Activated T-helper 1 cell treated with anti-CD3 and anti-CD28 coated beads, Interleukin-12 subunit alpha, Interleukin-12 subunit beta, Interleukin-2, Interleukin-4 antibody, amounts not matched to agents 30 ng/mL and 10 ng/mL and 1 ng/mL, durations not matched to agents 14 hours and 24 hours and 36 hours (primary cell): ENCODE measurements at regions not wholly inside any gene's neighbourhood (a gene's known extent, or its start where the extent isn't known, plus 50 kb on each side); places are given as distances from the start of the nearest gene placed in this dataset.

Experiments
- DNase-seq: peaks from one replicate; pipeline ENCODE4 v3.0.0; 2021; ENCODE audit warnings: low spot score
- H3K27ac Mint-ChIP-seq: one replicate; pipeline ENCODE4 v1.8.0; 2021; ENCODE audit warnings: mild to moderate bottlenecking, mixed read lengths
- H3K27me3 Mint-ChIP-seq: one replicate; pipeline ENCODE4 v1.8.0; 2022; ENCODE audit warnings: mild to moderate bottlenecking, moderate library complexity, mixed read lengths; ENCODE audit not compliant: insufficient read depth
- H3K36me3 Mint-ChIP-seq: one replicate; pipeline ENCODE4 v1.8.0; 2021; ENCODE audit warnings: low read depth, mixed read lengths
- H3K4me1 Mint-ChIP-seq: one replicate; pipeline ENCODE4 v1.8.0; 2021; ENCODE audit warnings: low read depth, mixed read lengths
- H3K4me3 Mint-ChIP-seq: one replicate; pipeline ENCODE4 v1.8.0; 2021; ENCODE audit warnings: mild to moderate bottlenecking, moderate library complexity, mixed read lengths
- H3K9me3 Mint-ChIP-seq: one replicate; pipeline ENCODE4 v1.8.0; 2021; ENCODE audit warnings: mixed read lengths
- intact Hi-C: fragments of 100-400 bp; cut with micrococcal nuclease; formaldehyde crosslinking; loops from one replicate; pipeline ENCODE4 v1.15.1; 2024

DNA sequence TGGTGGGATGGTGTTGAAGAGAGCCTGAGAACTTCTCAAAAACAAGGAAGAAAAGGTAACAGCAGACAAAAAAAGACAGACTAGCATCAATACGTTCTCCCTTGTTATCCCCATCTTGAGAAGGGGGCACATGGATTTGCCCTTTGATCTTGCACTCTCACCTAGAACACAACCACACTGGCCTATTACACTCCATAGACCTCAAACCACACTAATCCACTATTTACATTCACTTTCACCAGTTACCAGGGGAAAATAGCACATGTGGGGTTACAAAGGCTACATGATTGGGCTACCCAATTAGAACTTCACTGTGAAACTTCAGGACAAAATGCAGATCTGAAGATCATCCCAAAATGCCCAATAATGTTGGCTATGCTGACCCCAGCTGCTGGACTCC, 72.6 kb upstream of the SELENOP start:
- Mint-ChIP-seq H3K27me3 (peaks cover 18% of the 10 kb centered on the region), H3K9me3 (no peaks in the 10 kb centered on the region), H3K36me3 (no peaks in the 10 kb centered on the region), H3K4me1 (no peaks in the 10 kb centered on the region), H3K4me3 (no peak overlapping the region), H3K27ac (no peak overlapping the region)
- intact Hi-C loops: loop anchor here (10.0 kb wide), 1 partner anchor 460 kb away; the partner anchor contains the start of gene GHR
- DNase-seq: no peak

DNA sequence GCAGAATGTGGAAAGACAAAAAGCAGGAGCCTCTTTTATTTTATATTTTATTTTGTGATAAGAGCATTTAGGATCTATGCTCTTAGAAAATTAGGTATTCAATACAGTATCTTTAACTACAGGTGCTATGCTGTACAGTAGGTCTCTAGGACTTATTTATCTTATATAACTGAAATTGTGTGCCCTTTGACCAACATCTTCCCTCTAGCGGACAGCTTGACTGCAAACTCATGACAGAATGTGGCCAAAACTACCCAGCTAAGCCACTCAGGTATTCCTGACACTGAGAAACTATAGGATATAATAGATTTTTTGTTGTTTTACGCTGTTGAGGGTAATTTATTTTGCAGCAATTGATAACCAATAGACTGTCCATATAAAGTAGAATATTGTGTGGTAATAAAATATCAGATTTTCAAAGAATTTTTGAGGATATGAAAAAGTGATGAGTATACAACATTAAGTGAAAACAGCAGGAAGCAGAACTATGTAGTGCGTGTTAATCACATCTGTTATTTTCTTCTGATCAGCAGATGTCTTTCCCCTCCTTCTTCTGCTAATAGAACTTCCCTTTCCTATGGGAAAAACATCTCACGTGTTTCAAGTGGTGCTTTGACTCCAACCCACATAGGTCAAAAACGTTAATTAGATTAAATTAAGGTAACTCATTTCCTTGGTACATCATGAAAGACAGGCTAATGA, 69.9 kb upstream of the SELENOP start:
- H3K27ac Mint-ChIP-seq: no peak overlapping the region
- DNase-seq: no peak
- no peak overlapping the region for H3K4me3 Mint-ChIP-seq
- peaks cover 13% of the 10 kb centered on the region for H3K27me3 Mint-ChIP-seq
- peaks cover 4% of the 10 kb centered on the region for H3K4me1 Mint-ChIP-seq
- intact Hi-C loops: loop anchor here (10.0 kb wide), 1 partner anchor 457 kb away; the partner anchor contains the start of gene GHR
- no peaks in the 10 kb centered on the region for H3K36me3 Mint-ChIP-seq
- H3K9me3 Mint-ChIP-seq: no peaks in the 10 kb centered on the region

DNA sequence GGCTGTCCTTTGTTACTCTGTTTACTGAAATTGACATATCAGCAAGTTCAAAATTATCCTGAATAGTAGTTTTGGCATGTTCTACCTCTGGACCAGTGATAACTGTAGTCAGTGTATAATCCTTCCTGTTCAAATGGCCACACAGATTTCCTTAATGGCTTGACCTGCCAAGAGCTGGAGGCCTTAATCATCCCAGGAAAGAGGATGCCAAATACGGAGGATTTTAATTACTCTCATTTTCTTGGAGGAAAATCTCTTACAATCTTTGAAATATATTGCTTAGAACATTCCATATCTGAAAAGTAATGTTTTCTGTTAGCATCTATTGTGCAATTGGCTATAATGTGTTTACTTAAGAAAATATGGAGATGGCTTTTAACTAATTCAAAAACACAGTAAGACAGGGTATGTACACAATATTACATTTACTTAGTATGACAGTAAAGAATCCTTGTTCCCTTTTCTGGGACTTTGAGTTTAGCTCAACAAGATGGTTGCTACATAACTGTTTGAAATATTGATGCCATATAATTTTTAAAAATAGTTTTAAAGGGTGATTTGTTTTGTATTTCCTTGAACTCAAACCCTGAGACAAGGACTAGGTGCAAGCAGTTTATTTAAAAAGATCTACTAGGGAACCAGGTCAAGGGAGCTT, 68.9 kb upstream of the SELENOP start:
- H3K27me3 Mint-ChIP-seq: peaks cover 13% of the 10 kb centered on the region
- intact Hi-C loops: loop anchor here (10.0 kb wide), 1 partner anchor 456 kb away; the partner anchor contains the start of gene GHR

DNA sequence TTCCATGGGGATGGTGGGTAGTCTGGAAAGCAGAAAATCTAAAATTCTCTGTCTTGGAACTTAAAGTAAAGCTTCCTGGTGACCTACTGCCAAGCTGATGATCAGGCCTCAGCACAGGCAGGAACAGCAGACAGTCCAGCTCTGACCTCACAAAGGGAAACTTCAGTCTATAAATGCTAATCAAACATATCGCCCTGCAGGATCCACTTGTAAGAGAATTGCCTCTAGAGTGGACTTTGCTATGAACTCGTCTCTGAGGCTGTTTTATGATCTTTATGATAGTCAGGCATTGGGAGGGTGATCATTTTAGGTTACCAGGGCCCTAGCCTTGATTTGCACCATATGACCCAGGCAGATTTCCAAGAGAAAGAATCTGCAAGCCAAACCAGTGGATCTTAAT, 67.6 kb upstream of the SELENOP start:
- Mint-ChIP-seq H3K9me3 (no peaks in the 10 kb centered on the region), H3K4me1 (peaks cover 12% of the 10 kb centered on the region), H3K27ac (no peak overlapping the region), H3K4me3 (no peak overlapping the region), H3K27me3 (peaks cover 12% of the 10 kb centered on the region), H3K36me3 (no peaks in the 10 kb centered on the region)
- intact Hi-C loops: no loop called here
- DNase-seq: no peak

More for the DNA sequence above, 68.9 kb upstream of the SELENOP start:
- no peak for DNase-seq
- Mint-ChIP-seq H3K9me3 (no peaks in the 10 kb centered on the region), H3K36me3 (no peaks in the 10 kb centered on the region), H3K4me1 (peaks cover 10% of the 10 kb centered on the region), H3K27ac (no peak overlapping the region), H3K4me3 (no peak overlapping the region)

DNA sequence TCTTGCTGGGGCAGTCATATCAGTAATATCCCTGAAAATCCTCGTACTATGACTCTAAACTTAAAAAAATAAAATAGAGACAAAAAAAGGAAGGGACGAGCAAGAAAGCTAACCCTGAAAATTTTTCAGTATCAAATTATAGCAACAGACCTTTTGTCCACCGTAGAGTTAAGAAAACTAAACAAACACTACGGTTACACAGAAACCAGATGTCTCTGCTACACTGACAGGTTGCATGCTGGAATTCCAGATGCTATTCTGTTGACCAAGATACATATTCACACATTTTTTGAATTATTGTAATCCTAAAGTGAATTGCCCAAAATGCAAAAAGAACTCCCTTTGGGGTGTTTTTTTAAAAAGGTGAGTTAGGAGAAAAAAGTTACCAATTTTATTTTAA, 66.9 kb upstream of the SELENOP start:
- Mint-ChIP-seq H3K9me3 (no peaks in the 10 kb centered on the region), H3K4me1 (peaks cover 12% of the 10 kb centered on the region), H3K27ac (no peak overlapping the region), H3K27me3 (peaks cover 8% of the 10 kb centered on the region), H3K36me3 (no peaks in the 10 kb centered on the region), H3K4me3 (no peak overlapping the region)
- intact Hi-C loops: no loop called here
- DNase-seq: no peak

DNA sequence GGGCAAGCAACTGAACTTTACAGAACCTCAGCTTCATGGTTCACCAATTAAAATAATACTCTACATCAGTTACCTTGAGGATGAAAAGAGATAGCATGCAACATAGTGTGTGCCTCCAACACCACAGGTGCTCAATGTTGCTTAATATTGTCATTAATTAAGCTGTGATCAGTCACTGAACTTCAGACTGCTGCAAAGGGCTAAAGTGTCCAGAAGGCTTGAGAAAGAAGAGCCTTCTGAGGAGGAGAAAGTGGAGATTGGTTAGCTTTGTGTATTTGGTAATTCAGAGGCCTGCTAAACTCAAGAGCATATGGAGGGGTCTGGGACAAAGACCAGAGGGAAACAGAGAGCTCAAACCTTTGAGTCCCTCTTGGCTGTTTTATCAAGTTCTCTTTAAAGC, 66.3 kb upstream of the SELENOP start:
- H3K27ac Mint-ChIP-seq: no peak overlapping the region
- H3K4me3 Mint-ChIP-seq: no peak overlapping the region
- H3K4me1 Mint-ChIP-seq: peaks cover 12% of the 10 kb centered on the region
- no peaks in the 10 kb centered on the region for H3K36me3 Mint-ChIP-seq
- intact Hi-C loops: no loop called here
- peaks cover 8% of the 10 kb centered on the region for H3K27me3 Mint-ChIP-seq
- H3K9me3 Mint-ChIP-seq: no peaks in the 10 kb centered on the region
- no peak for DNase-seq

DNA sequence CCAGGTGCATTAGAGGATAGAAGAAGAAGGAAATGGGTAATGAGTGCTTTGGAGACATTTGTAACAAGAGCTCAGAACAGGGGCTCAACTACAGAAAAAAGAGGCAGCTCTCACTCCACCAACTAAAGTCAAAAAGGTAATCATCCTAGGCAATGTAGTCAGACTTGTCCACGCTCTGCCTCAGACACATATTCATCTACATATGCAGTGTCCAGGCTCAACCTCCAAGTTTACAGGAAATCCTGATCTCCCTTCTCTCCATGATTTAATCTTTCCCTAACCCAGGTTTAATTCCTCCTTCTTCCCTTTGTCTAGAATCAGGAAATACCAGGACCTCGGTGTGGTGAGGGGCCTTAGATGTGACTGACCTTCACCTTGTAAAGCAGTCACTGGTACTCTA, 65.7 kb upstream of the SELENOP start:
- intact Hi-C loops: no loop called here
- H3K4me1 Mint-ChIP-seq: peaks cover 12% of the 10 kb centered on the region
- DNase-seq: no peak
- no peaks in the 10 kb centered on the region for H3K9me3 Mint-ChIP-seq
- H3K4me3 Mint-ChIP-seq: no peak overlapping the region
- H3K27ac Mint-ChIP-seq: no peak overlapping the region
- H3K27me3 Mint-ChIP-seq: peaks cover 3% of the 10 kb centered on the region
- H3K36me3 Mint-ChIP-seq: no peaks in the 10 kb centered on the region

DNA sequence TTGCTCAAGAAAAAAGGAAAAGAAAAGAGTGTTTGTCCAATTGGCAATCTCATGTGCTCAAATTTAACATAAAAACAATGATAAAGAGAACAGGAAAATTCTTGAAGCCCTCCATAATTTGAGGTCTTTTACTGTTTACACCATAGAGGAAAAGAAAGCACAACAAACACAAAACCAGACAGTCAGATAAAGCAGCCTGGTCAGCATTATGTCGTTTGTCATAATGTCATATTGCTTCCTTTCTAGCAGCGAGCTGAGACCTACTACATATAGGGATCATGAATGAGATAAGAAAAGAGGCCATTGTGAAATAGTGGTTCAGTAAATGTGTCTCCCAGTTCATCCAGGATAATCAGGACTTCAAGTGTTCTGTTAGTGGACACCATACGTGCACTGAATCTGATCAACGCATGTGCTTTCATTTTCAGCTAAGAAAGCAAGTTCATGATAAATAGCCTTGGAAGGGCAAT, 64.7 kb upstream of the SELENOP start:
- intact Hi-C loops: no loop called here
- no peak for DNase-seq
- Mint-ChIP-seq H3K36me3 (no peaks in the 10 kb centered on the region), H3K27ac (no peak overlapping the region), H3K9me3 (no peaks in the 10 kb centered on the region), H3K27me3 (peaks cover 3% of the 10 kb centered on the region), H3K4me1 (peaks cover 12% of the 10 kb centered on the region), H3K4me3 (no peak overlapping the region)

DNA sequence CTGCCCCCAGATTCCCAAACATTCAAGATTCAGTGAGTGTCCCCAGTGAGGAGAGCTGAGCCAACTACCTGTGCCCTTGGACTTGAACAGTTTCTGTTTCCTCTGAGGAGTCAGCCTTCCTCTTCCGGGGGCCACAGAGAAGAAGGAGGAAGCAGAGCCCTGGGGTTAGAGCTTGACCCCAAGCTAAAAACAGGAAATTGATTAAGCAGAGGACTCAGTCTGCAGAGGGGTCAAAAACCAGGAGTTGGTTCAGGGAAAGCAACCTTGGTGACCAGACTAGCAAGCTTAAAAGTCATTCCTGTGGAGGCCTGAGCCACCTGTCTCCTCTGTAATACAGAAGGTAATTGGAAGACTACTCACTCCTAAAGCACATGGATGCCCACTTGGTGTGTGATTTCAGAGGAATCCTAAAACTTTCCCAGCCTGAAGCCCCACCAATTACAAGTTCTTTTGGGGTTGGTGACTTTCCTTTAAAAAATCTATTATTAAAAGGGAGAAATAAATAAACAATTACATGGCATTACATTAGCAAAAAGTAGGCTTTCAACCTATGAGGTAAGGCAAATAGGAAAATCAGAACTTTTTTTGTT, 64.2 kb upstream of the SELENOP start:
- no peak overlapping the region for H3K27ac Mint-ChIP-seq
- H3K4me3 Mint-ChIP-seq: no peak overlapping the region
- peaks cover 12% of the 10 kb centered on the region for H3K4me1 Mint-ChIP-seq
- intact Hi-C loops: no loop called here
- peaks cover 2% of the 10 kb centered on the region for H3K27me3 Mint-ChIP-seq
- H3K36me3 Mint-ChIP-seq: no peaks in the 10 kb centered on the region
- DNase-seq: no peak
- H3K9me3 Mint-ChIP-seq: no peaks in the 10 kb centered on the region

DNA sequence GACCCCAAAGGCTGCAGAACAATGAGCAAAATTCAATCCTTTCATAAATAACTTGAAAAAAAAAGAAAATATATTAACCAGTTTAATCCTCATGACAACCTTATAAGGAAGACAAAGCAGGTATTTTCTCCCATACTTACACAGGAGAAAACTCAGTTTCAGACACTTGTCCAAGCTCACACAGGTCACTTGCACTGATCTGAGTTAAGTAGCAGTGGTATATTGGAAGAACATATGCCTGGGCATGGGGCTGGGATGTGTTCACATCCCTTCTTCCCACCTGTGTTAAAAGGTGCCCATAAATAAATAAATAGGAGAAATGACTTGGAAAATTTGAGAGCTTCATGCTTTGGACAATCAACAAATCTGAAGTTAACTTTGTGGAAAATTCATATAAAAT, 63.5 kb upstream of the SELENOP start:
- H3K4me1 Mint-ChIP-seq: peaks cover 12% of the 10 kb centered on the region
- H3K27ac Mint-ChIP-seq: no peak overlapping the region
- peaks cover 2% of the 10 kb centered on the region for H3K27me3 Mint-ChIP-seq
- no peak for DNase-seq
- no peaks in the 10 kb centered on the region for H3K36me3 Mint-ChIP-seq
- H3K4me3 Mint-ChIP-seq: no peak overlapping the region
- intact Hi-C loops: no loop called here
- no peaks in the 10 kb centered on the region for H3K9me3 Mint-ChIP-seq

DNA sequence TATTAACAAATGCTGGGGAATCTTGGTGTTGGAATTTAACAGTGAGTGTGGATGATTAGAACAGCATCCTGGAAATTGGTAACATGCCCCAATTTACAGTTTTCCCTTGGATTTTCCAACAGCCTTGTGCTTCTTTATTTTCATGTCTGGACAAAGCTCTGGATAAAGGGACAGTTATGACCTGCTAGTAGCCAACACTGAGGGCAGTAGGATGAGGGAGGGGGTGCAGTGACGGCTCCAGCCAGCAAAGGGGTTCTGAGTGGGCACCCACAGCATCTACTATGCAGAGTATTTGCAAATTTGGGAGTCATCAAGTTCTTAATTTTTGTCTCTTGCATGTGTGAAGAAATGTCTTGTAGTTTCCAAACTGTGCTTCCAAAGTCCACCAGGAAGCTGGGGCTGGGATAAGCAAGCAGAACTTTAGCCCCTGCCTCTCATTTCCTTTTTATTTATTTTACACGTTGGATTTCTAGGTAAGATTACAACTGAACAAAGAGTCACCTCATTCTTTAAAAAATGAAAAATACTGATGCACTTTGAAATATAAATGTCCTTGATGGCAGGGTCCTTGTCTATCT, 63.0 kb upstream of the SELENOP start:
- no peak overlapping the region for H3K27ac Mint-ChIP-seq
- H3K36me3 Mint-ChIP-seq: no peaks in the 10 kb centered on the region
- peaks cover 2% of the 10 kb centered on the region for H3K27me3 Mint-ChIP-seq
- H3K4me3 Mint-ChIP-seq: no peak overlapping the region
- intact Hi-C loops: no loop called here
- peaks cover 12% of the 10 kb centered on the region for H3K4me1 Mint-ChIP-seq
- DNase-seq: no peak
- peaks cover 2% of the 10 kb centered on the region for H3K9me3 Mint-ChIP-seq

DNA sequence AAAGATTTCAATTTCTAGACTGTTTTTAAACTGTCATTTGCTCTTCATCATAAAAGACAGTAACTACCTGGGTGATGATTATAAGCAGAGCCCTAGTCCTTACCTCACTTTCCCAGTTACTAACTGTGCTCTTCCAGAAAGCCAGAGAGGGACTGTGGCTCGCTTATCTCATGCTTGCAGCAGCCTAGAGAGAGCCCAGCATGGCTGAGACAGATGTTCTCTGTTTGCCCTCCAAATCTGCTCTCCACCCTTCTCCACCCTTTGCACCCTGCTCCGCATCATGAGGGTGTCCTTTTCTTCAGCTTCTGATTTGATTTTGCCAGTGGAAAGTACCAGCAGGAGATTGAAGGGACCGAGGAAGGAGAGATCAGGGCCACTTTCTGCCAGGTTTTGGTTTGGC, 61.2 kb upstream of the SELENOP start:
- Mint-ChIP-seq H3K4me3 (no peak overlapping the region), H3K27ac (no peak overlapping the region), H3K36me3 (no peaks in the 10 kb centered on the region)

DNA sequence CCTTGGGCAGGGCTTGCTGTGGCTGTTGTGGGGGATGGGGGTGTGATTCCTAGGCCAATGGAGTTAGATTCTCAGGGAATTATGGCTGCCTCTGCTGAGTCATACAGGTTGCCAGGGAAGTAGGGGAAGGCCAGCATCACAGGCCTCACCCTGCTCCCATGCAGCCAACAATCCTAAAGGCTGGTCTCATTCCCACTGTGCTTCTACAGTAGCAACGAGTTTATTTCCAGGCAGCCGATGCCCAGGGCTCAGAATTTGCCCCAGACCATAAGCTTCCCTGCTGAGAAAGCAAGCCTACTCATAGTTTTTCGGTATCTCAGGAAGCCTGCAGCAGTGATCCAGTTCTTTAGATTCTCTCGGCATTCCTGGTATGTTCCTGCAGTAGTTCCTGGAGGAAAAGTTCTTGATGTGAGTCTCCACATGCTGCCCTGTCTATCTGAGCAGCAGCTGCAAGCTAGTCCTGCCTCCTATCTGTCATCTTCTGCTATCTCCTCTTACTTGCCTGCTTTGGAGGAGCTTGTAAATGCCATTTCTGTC, 59.3 kb upstream of the SELENOP start:
- intact Hi-C loops: no loop called here
- Mint-ChIP-seq H3K9me3 (peaks cover 4% of the 10 kb centered on the region), H3K27ac (no peak overlapping the region), H3K4me3 (no peak overlapping the region), H3K4me1 (peaks cover 6% of the 10 kb centered on the region), H3K27me3 (peaks cover 2% of the 10 kb centered on the region), H3K36me3 (no peaks in the 10 kb centered on the region)
- DNase-seq: no peak

More for the DNA sequence above, 61.2 kb upstream of the SELENOP start:
- H3K27me3 Mint-ChIP-seq: peaks cover 2% of the 10 kb centered on the region
- peaks cover 12% of the 10 kb centered on the region for H3K4me1 Mint-ChIP-seq
- no peak for DNase-seq
- intact Hi-C loops: no loop called here
- peaks cover 4% of the 10 kb centered on the region for H3K9me3 Mint-ChIP-seq
